D721Med (cell line): ENCODE measurements at regions not wholly inside any gene's neighbourhood (a gene's known extent, or its start where the extent isn't known, plus 50 kb on each side); places are given as distances from the start of the nearest gene placed in this dataset.

Experiments used
- DNase-seq: peaks from one replicate; pipeline ENCODE4 v3.0.0; 2011; ENCODE audit warnings: low spot score; ENCODE audit not compliant: insufficient read length
- FAIRE-seq: peaks from 2 replicates; lab custom pipeline; 2011; peaks lifted over from hg19 to GRCh38; lab: Jason Lieb, UNC
- CTCF ChIP-seq: IDR thresholded peaks from 2 replicates; pipeline ENCODE4 v1.5.1; 2012; ENCODE audit warnings: mild to moderate bottlenecking, control low read depth; ENCODE audit not compliant: insufficient read depth; ENCODE audit errors: missing control alignments

DNA sequence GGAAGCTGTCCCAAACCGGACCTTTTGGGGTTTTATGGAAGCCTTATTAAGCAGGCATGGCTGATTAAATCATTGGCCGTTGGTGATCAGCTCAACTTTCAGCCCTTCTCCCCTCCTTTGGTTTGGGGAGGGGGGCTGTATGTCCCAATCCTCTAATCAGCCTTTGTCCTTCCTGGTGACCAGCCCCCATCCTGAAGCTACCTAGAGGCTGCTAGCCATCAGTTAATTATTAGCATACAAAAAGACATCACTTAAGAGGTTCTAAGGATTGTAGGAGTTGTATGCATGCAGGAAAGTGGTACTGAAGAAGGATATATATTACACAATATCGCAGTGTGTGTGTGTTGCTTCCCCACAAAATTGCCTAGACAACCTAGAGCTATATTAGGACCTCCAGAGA, 553.3 kb upstream of the FZD8 start:
- FAIRE-seq, result no peak
- DNase-seq, result no peak
- TF ChIP-seq CTCF, result no peak

DNA sequence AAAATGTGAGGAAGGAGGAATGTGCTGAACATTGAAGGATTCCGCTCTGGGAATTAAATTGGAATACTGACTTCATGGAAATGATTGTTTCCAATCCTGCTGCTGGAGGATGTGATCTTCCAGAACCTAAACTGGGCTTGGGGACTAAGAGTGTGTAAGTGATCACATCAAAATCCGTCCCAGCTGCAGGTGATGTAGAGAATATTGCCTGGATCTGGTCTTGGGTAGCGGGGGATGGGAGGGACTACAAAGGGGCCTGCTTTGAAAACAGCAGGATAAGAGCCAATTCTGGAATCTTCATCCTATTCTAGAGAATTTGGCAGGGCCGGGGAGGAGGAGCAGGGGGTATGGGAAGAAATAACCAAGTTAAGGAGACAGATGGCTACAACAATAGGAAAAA, 552.2 kb upstream of the FZD8 start:
- TF ChIP-seq CTCF, result no peak
- no peak for DNase-seq
- no peak for FAIRE-seq

GRCh38 chr10:36191009-36191408, 548.9 kb upstream of the FZD8 start:
- TF ChIP-seq CTCF, result no peak
- FAIRE-seq, result no peak
- DNase-seq, result no peak

GRCh38 chr10:36188461-36188860, 546.4 kb upstream of the FZD8 start:
- no peak for TF ChIP-seq CTCF
- no peak for DNase-seq
- FAIRE-seq, result no peak

DNA sequence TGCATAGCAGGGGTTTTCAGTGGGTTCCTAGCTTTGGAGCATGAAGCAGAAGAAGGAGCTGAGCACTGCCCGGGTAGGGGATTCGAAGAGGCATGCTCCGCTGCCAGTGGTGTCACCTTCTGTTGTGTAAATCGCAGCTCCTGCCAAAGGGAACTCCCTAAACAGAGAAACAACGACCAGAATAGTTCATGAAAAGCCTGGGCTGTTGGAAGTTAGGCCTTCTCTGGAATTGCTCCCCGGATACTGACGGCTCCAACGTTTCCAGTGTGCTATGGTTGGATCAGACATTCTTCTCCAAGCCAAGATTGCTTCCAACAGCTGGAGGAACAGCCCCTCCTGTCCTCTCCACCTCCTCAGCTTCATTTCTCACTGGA, 546.0 kb upstream of the FZD8 start:
- DNase-seq, result no peak
- TF ChIP-seq CTCF, result no peak

GRCh38 chr10:36187380-36188079, 545.4 kb upstream of the FZD8 start:
- no peak for TF ChIP-seq CTCF
- DNase-seq (no peak), FAIRE-seq (no peak)

More for the DNA sequence above, 546.0 kb upstream of the FZD8 start:
- FAIRE-seq, result no peak

DNA sequence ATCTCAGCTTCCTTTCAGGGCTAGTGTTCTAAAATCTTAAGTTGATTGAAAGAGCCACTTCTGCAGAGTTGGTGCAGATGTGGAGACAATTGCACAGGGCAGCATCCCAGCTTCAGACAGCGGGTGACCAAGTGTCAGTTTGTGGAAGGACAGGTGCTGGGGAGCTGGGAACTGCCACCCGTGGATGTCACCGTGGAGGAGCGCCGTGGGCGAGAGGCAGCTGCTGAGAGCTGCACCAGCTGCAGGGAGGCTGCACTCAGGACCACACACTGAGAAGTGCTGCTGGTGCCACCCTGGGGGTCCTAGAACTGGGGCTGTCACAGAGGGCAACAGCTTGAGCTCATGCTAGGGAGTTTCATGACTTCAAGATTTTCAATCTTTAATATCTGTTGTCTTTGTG, 543.0 kb upstream of the FZD8 start:
- DNase-seq (no peak), FAIRE-seq (no peak)
- TF ChIP-seq CTCF, result no peak
